Sigmoid colon (tissue), 6 donors: ENCODE measurements at regions not wholly inside any gene's neighbourhood (a gene's known extent, or its start where the extent isn't known, plus 50 kb on each side); places are given as distances from the start of the nearest gene placed in this dataset.

ENCODE experiments used
- DNase-seq: peaks from one replicate; pipeline ENCODE4 v3.0.0-alpha.2; 2019
- H3K27ac ChIP-seq, 4 donors: fragments of 200-600 bp; sonication (generic); one replicate each; pipeline ENCODE4 v1.5.1; 2016 to 2019; ENCODE audit warnings: mild to moderate bottlenecking in 1 of 4
- H3K27me3 ChIP-seq, 3 donors: fragments of 200-600 bp; sonication (generic); one replicate each; pipeline ENCODE4 v1.5.1; 2019; ENCODE audit warnings: mild to moderate bottlenecking in 1 of 3
- H3K36me3 ChIP-seq, 4 donors: fragments of 200-600 bp; sonication (generic); one replicate each; pipeline ENCODE4 v1.5.1; 2016 to 2019
- H3K4me1 ChIP-seq, 4 donors: fragments of 200-600 bp; sonication (generic); one replicate each; pipeline ENCODE4 v1.5.1; 2017 to 2019
- H3K4me3 ChIP-seq, 4 donors: fragments of 200-600 bp; sonication (generic); one replicate each; pipeline ENCODE4 v1.5.1; 2017 to 2019; ENCODE audit warnings: mild to moderate bottlenecking in 2 of 4, moderate library complexity in 1 of 4
- H3K9me3 ChIP-seq, 4 donors: fragments of 200-600 bp in 3 of 4; sonication (generic) in 3 of 4; one replicate each; pipeline versions ENCODE4 v1.5.1 to v1.6.1; 2013 to 2019
- EP300 ChIP-seq, 4 donors: sonication (generic); formaldehyde crosslinking; IDR thresholded peaks; one replicate each; pipeline ENCODE4 v1.6.1; 2017; ENCODE audit warnings: antibody characterized with exemption in 4 of 4
- POLR2A ChIP-seq, 2 donors: fragments of 450-650 bp; IDR thresholded peaks; one replicate each; pipeline ENCODE4 v1.6.1; 2016; ENCODE audit warnings: antibody characterized with exemption in 2 of 2, mild to moderate bottlenecking in 2 of 2, moderate library complexity in 2 of 2
- POLR2AphosphoS5 ChIP-seq, 4 donors: sonication (generic); formaldehyde crosslinking; IDR thresholded peaks; one replicate each; pipeline ENCODE4 v1.6.1; 2017; ENCODE audit warnings: antibody characterized with exemption in 4 of 4
- WGBS, 2 donors: extraction: QIAGEN DNeasy Blood & Tissue Kit; methylation state at CpG; one replicate each; pipeline ENCODE4 v1.1.7; 2013; 5-methylcytosine and 5-hydroxymethylcytosine counted together
- intact Hi-C: fragments of 100-400 bp; cut with DNase I; formaldehyde crosslinking; loops from one replicate; pipeline ENCODE4 v1.15.1; 2023
- TF ChIP-seq, protein P1 (sequence below), 4 experiments: fragments of 450-650 bp in 3 of 4; fragments of 200-600 bp in 1 of 4; IDR thresholded peaks; one replicate each; pipeline ENCODE4 v1.5.1; 2016 to 2019; ENCODE audit warnings: antibody characterized with exemption in 4 of 4, mild to moderate bottlenecking in 3 of 4, moderate library complexity in 2 of 4
- donor health status: healthy with polysubstance abuse.
- donor health status: healthy.

DNA sequence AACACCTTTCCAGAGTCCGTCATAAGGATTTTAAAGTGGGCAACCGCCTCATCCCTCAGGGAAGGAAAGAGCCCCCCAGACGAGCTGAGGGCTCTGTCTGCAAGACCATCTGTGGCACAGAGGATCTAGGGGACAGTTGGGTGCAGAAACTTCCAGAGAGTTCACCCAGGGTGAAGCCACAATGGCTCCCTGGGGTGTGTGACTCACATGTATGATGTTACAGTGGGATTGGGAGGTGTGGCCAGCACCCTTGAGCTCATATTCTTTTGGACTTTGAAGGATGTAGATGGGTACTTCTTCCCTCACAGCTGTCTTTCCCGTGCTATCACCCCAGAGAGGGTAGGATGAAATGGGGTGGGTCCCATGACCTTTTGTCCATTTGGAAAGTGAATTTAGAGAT is 95.5 kb downstream of the NCR2 start:
- peaks cover 0 to 45% (median 35%) of the 10 kb centered on the region in 4 donors for H3K4me1 ChIP-seq
- no peaks in the 10 kb centered on the region for H3K27me3 ChIP-seq
- H3K27ac ChIP-seq: peak overlapping the region in 1 of 4 donors; percentile 88
- DNase-seq: no peak
- H3K4me3 ChIP-seq: no peak overlapping the region
- TF ChIP-seq POLR2AphosphoS5 (IDR thresholded peaks at IDR 0.05): no peak
- no peak for TF ChIP-seq EP300 (IDR thresholded peaks at IDR 0.05)
- TF ChIP-seq, protein P1, sequence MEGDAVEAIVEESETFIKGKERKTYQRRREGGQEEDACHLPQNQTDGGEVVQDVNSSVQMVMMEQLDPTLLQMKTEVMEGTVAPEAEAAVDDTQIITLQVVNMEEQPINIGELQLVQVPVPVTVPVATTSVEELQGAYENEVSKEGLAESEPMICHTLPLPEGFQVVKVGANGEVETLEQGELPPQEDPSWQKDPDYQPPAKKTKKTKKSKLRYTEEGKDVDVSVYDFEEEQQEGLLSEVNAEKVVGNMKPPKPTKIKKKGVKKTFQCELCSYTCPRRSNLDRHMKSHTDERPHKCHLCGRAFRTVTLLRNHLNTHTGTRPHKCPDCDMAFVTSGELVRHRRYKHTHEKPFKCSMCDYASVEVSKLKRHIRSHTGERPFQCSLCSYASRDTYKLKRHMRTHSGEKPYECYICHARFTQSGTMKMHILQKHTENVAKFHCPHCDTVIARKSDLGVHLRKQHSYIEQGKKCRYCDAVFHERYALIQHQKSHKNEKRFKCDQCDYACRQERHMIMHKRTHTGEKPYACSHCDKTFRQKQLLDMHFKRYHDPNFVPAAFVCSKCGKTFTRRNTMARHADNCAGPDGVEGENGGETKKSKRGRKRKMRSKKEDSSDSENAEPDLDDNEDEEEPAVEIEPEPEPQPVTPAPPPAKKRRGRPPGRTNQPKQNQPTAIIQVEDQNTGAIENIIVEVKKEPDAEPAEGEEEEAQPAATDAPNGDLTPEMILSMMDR (IDR thresholded peaks at IDR 0.05): no peak
- TF ChIP-seq POLR2A (IDR thresholded peaks at IDR 0.05): no peak
- H3K9me3 ChIP-seq: no peaks in the 10 kb centered on the region
- WGBS, 2 donors: 69 to 72% methylated on average over 4 of the region's 4 CpGs
- intact Hi-C loops: no loop called here
- H3K36me3 ChIP-seq: no peaks in the 10 kb centered on the region

GRCh38 chr6:41432280-41432679 is 96.9 kb downstream of the NCR2 start:
- Histone ChIP-seq H3K36me3 (no peaks in the 10 kb centered on the region), H3K27me3 (no peaks in the 10 kb centered on the region), H3K9me3 (no peaks in the 10 kb centered on the region), H3K27ac (no peak overlapping the region), H3K4me3 (no peak overlapping the region), H3K4me1 (peaks cover 0 to 35% (median 27%) of the 10 kb centered on the region in 4 donors)
- intact Hi-C loops: no loop called here
- WGBS, 2 donors: 24 to 53% methylated on average over 3 of the region's 3 CpGs
- TF ChIP-seq POLR2A (IDR thresholded peaks at IDR 0.05) (no peak), EP300 (IDR thresholded peaks at IDR 0.05) (no peak), POLR2AphosphoS5 (IDR thresholded peaks at IDR 0.05) (no peak)
- TF ChIP-seq, protein P1 (IDR thresholded peaks at IDR 0.05): no peak
- no peak for DNase-seq

GRCh38 chr6:41434803-41435481 is 99.5 kb downstream of the NCR2 start:
- H3K36me3 ChIP-seq: no peaks in the 10 kb centered on the region
- no peak overlapping the region for H3K27ac ChIP-seq
- no peak for DNase-seq
- no peaks in the 10 kb centered on the region for H3K27me3 ChIP-seq
- H3K4me1 ChIP-seq: peaks cover 0 to 8% (median 4%) of the 10 kb centered on the region in 4 donors
- intact Hi-C loops: no loop called here
- 74 to 77% methylated on average over 9 of the region's 9 CpGs for WGBS, 2 donors
- no peaks in the 10 kb centered on the region for H3K9me3 ChIP-seq
- TF ChIP-seq, protein P1 (IDR thresholded peaks at IDR 0.05): no peak
- TF ChIP-seq POLR2AphosphoS5 (IDR thresholded peaks at IDR 0.05) (no peak), POLR2A (IDR thresholded peaks at IDR 0.05) (no peak), EP300 (IDR thresholded peaks at IDR 0.05) (no peak)
- H3K4me3 ChIP-seq: no peak overlapping the region

- Histone ChIP-seq H3K9me3 (no peaks in the 10 kb centered on the region), H3K27ac (no peak overlapping the region), H3K36me3 (no peaks in the 10 kb centered on the region), H3K4me3 (no peak overlapping the region), H3K4me1 (peaks cover 0 to 7% (median 3%) of the 10 kb centered on the region in 4 donors), H3K27me3 (no peaks in the 10 kb centered on the region)
- DNase-seq: no peak
- intact Hi-C loops: no loop called here
- TF ChIP-seq EP300 (IDR thresholded peaks at IDR 0.05) (no peak), POLR2A (IDR thresholded peaks at IDR 0.05) (no peak), POLR2AphosphoS5 (IDR thresholded peaks at IDR 0.05) (no peak)
- TF ChIP-seq, protein P1 (IDR thresholded peaks at IDR 0.05): no peak
- 94 to 95% methylated on average over 4 of the region's 4 CpGs for WGBS, 2 donors
Measured at GRCh38 chr6:41437604-41438003, 102.2 kb downstream of the NCR2 start.

DNA sequence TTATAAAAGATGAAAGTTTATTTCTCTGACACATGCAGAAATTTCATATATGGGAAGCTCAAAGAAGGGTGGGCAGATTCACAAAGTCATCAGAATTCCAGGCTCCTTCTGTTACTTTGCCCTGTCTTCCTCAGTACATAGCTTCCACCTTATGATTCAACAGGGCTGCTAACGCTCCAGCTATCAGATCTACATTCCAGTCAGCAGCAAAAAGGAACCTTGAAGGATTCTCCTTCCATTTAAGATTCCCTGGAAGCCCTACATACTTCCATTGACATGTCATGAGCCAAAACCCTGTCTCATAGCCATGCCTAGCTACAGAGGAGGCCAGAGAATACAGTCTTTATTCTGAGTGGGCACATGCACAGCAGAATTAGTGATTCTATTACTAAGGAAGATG is 103.3 kb downstream of the NCR2 start:
- intact Hi-C loops: no loop called here
- TF ChIP-seq EP300 (IDR thresholded peaks at IDR 0.05) (no peak), POLR2AphosphoS5 (IDR thresholded peaks at IDR 0.05) (no peak), POLR2A (IDR thresholded peaks at IDR 0.05) (no peak)
- TF ChIP-seq, protein P1 (IDR thresholded peaks at IDR 0.05): no peak
- Histone ChIP-seq H3K9me3 (no peaks in the 10 kb centered on the region), H3K27ac (no peak overlapping the region), H3K36me3 (no peaks in the 10 kb centered on the region), H3K4me3 (no peak overlapping the region), H3K4me1 (peaks cover 0 to 18% (median 14%) of the 10 kb centered on the region in 4 donors), H3K27me3 (no peaks in the 10 kb centered on the region)
- DNase-seq: no peak
- WGBS, 2 donors: 88 to 93% methylated on average over 1 of the region's 1 CpG
